Karpas-422 (cell line): ENCODE measurements at regions not wholly inside any gene's neighbourhood (a gene's known extent, or its start where the extent isn't known, plus 50 kb on each side); places are given as distances from the start of the nearest gene placed in this dataset.
"Not testable (repeated sequence)": the region's sequence is repeated elsewhere in the genome, so short reads cannot be mapped to it uniquely, and the experiment has no call there.

Experiments
- DNase-seq: peaks from one replicate; pipeline ENCODE4 v3.0.0-alpha.2; 2015
- H2AFZ ChIP-seq: fragments of 200-600 bp; sonication (generic); 2 replicates; pipeline ENCODE4 v1.6.1; 2014; ENCODE audit warnings: antibody characterized with exemption, low read length, mixed read lengths
- H3K27ac ChIP-seq: fragments of 200-600 bp; sonication (generic); 2 replicates; pipeline ENCODE4 v1.5.1; 2014; ENCODE audit warnings: mild to moderate bottlenecking, low read length, moderate library complexity
- H3K27me3 ChIP-seq: fragments of 200-600 bp; sonication (generic); 2 replicates; pipeline ENCODE4 v1.6.1; 2014; ENCODE audit warnings: low read length, mixed read lengths
- H3K36me3 ChIP-seq: fragments of 200-600 bp; sonication (generic); 2 replicates; pipeline ENCODE4 v1.6.1; 2014; ENCODE audit warnings: low read length, mixed read lengths; ENCODE audit not compliant: insufficient read depth
- H3K4me1 ChIP-seq: fragments of 200-600 bp; sonication (generic); 2 replicates; pipeline ENCODE4 v1.6.1; 2014; ENCODE audit warnings: mild to moderate bottlenecking, low read length, mixed read lengths
- H3K4me2 ChIP-seq: fragments of 200-600 bp; sonication (generic); 2 replicates; pipeline ENCODE4 v1.6.1; 2014; ENCODE audit warnings: low read length, low read depth, mild to moderate bottlenecking; ENCODE audit not compliant: poor library complexity, severe bottlenecking
- H3K4me3 ChIP-seq: fragments of 200-600 bp; sonication (generic); 2 replicates; pipeline ENCODE4 v1.5.1; 2014; ENCODE audit warnings: mild to moderate bottlenecking, antibody characterized with exemption, low read length, mixed read lengths
- H3K79me2 ChIP-seq: fragments of 200-600 bp; sonication (generic); 2 replicates; pipeline ENCODE4 v1.6.1; 2014; ENCODE audit warnings: mild to moderate bottlenecking, low read length, mixed read lengths
- H3K9ac ChIP-seq: fragments of 200-600 bp; sonication (generic); 2 replicates; pipeline ENCODE4 v1.6.0; 2014; ENCODE audit warnings: low read length
- H3K9me2 ChIP-seq: fragments of 200-600 bp; sonication (generic), shearing (Covaris generic); replicated peaks from 2 replicates; pipeline ENCODE4 v1.6.0; 2014; ENCODE audit warnings: mild to moderate bottlenecking, low read length, moderate library complexity; ENCODE audit not compliant: insufficient read depth
- H3K9me3 ChIP-seq: fragments of 300-700, 200-600 bp; sonication (generic); 2 replicates; pipeline ENCODE4 v1.6.1; 2014; ENCODE audit warnings: low read length, mixed read lengths
- H4K20me1 ChIP-seq: fragments of 200-600 bp; sonication (generic); 2 replicates; pipeline ENCODE4 v1.6.1; 2014; ENCODE audit warnings: mild to moderate bottlenecking, antibody characterized with exemption, low read length, low read depth; ENCODE audit not compliant: insufficient read depth

DNA sequence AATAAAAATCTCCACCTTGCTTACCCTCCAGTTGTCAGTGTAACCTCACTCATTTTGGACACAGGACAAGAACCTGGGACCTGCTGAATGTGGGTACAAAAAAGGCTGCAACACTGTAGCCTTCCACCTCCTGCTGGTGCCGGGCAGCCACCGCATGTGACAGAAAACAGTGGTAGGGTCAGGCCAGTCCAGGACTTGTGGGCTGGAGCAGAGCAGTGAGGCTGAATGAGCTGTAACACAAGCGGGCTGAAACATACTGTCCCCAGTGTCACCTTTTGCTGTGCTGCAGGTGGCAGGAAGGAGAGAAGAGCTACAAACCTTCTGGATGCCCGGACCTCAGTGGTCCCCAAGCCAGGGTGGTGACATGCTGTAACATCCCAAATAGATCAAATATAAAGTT is 465.4 kb upstream of the FOXG1 start:
- H3K4me3 ChIP-seq: no peak overlapping the region
- H3K4me2 ChIP-seq: no peak overlapping the region
- H3K9me2 ChIP-seq: no peaks in the 10 kb centered on the region
- no peaks in the 10 kb centered on the region for H3K79me2 ChIP-seq
- H2AFZ ChIP-seq: no peak overlapping the region
- DNase-seq: no peak
- no peak overlapping the region for H3K27ac ChIP-seq
- H3K9ac ChIP-seq: no peak overlapping the region
- H3K4me1 ChIP-seq: no peaks in the 10 kb centered on the region
- H3K27me3 ChIP-seq: no peaks in the 10 kb centered on the region
- no peaks in the 10 kb centered on the region for H3K36me3 ChIP-seq
- no peaks in the 10 kb centered on the region for H4K20me1 ChIP-seq
- H3K9me3 ChIP-seq: peaks cover 72% of the 10 kb centered on the region

DNA sequence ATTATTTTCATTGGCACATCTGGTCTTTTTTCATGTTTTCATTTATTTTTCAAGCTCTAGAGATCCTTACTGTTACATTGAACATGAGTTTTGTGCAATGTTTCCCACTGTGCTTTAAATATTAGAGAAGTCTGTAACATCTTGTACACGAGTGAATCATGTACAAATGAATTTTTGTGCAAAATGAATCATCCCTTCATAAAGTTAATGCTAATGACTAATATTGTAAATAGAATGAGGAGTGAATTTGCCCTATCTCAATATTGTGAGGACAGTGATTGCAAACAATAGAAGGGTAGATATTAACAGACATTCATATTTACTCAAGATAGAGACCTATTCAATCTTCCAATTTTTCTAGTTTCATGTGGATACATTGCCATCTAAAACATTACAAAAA is 463.3 kb upstream of the FOXG1 start:
- Histone ChIP-seq H3K9me3 (peaks cover 60% of the 10 kb centered on the region), H2AFZ (no peak overlapping the region), H3K4me3 (no peak overlapping the region), H3K4me2 (no peak overlapping the region), H3K9me2 (no peaks in the 10 kb centered on the region), H3K27me3 (no peaks in the 10 kb centered on the region), H3K4me1 (no peaks in the 10 kb centered on the region), H4K20me1 (no peaks in the 10 kb centered on the region), H3K79me2 (no peaks in the 10 kb centered on the region), H3K36me3 (no peaks in the 10 kb centered on the region), H3K9ac (no peak overlapping the region), H3K27ac (no peak overlapping the region)
- no peak for DNase-seq

DNA sequence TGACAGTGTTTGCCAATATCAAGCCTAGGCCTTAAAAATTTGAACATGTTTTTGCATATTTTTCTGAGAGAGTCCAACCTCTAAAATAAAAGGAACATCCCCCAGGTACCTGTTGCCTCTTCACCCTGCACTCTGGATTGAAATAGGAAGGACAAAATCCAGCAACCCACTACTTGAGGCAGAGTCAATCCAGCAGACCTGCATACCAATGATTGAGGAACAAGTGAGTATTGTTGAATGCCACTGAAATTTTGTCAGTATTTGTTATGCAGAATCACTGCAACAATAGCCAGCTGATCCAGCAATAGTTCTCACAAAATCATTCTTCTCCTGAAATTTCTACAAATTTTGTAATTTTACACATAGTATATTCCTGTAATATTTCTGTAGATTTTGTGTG is 460.6 kb upstream of the FOXG1 start:
- no peak for DNase-seq
- Histone ChIP-seq H3K9me3 (peaks cover 56% of the 10 kb centered on the region), H2AFZ (no peak overlapping the region), H3K9ac (no peak overlapping the region), H3K27ac (no peak overlapping the region), H3K36me3 (no peaks in the 10 kb centered on the region), H3K4me3 (no peak overlapping the region), H3K79me2 (no peaks in the 10 kb centered on the region), H3K4me2 (no peak overlapping the region), H3K27me3 (no peaks in the 10 kb centered on the region), H4K20me1 (no peaks in the 10 kb centered on the region), H3K4me1 (no peaks in the 10 kb centered on the region), H3K9me2 (no peaks in the 10 kb centered on the region)

DNA sequence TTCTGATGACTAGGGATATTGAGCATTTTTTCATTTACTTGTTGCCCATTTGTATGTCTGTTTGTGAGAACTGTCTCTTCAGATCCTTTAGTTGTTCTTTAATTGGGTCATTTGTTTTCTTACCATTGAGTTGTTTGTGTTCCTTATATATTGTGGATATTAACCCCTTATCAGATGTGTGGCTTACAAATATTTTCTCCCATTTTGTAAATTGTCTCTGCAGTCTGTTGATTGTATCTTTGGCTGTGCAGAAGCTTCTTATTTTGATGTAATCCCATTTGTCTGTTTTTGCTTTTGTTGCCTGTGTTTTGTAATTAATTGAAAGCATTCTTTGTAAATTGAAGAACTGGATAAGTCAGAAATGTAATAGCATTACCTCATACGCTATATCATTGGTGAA is 459.1 kb upstream of the FOXG1 start:
- H3K9me3 ChIP-seq: peaks cover 57% of the 10 kb centered on the region

DNA sequence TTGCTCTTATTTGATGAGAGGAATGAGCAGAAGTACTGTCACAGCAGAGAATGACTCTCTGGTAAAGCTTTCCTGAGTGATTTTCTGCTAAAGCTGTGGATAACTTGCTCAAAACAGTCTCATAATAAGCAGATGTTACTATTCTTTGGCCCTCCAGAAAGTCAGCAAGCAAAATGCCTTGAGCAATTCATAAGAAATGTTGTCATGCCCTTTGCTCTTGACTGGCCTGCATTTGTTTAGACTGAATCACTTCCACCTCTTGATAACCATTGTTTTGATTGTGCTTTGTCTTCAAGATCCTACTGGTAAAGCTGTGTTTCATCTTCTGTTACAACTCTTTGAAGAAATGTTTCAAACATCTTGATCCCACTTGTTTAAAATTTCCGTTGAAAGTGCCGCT is 457.9 kb upstream of the FOXG1 start:
- no peak overlapping the region for H2AFZ ChIP-seq
- DNase-seq: no peak
- H3K9me3 ChIP-seq: peaks cover 49% of the 10 kb centered on the region
- H3K9ac ChIP-seq: no peak overlapping the region
- no peaks in the 10 kb centered on the region for H4K20me1 ChIP-seq
- no peaks in the 10 kb centered on the region for H3K4me1 ChIP-seq
- H3K4me3 ChIP-seq: no peak overlapping the region
- no peak overlapping the region for H3K27ac ChIP-seq
- H3K4me2 ChIP-seq: no peak overlapping the region
- no peaks in the 10 kb centered on the region for H3K9me2 ChIP-seq
- no peaks in the 10 kb centered on the region for H3K36me3 ChIP-seq
- no peaks in the 10 kb centered on the region for H3K79me2 ChIP-seq
- H3K27me3 ChIP-seq: no peaks in the 10 kb centered on the region

More for the DNA sequence above, 459.1 kb upstream of the FOXG1 start:
- no peak for DNase-seq
- no peaks in the 10 kb centered on the region for H3K4me1 ChIP-seq
- no peaks in the 10 kb centered on the region for H3K9me2 ChIP-seq
- no peak overlapping the region for H3K4me2 ChIP-seq
- H2AFZ ChIP-seq: no peak overlapping the region
- no peaks in the 10 kb centered on the region for H3K27me3 ChIP-seq
- H4K20me1 ChIP-seq: no peaks in the 10 kb centered on the region
- no peak overlapping the region for H3K27ac ChIP-seq
- no peaks in the 10 kb centered on the region for H3K79me2 ChIP-seq
- no peak overlapping the region for H3K9ac ChIP-seq
- H3K36me3 ChIP-seq: no peaks in the 10 kb centered on the region
- no peak overlapping the region for H3K4me3 ChIP-seq

DNA sequence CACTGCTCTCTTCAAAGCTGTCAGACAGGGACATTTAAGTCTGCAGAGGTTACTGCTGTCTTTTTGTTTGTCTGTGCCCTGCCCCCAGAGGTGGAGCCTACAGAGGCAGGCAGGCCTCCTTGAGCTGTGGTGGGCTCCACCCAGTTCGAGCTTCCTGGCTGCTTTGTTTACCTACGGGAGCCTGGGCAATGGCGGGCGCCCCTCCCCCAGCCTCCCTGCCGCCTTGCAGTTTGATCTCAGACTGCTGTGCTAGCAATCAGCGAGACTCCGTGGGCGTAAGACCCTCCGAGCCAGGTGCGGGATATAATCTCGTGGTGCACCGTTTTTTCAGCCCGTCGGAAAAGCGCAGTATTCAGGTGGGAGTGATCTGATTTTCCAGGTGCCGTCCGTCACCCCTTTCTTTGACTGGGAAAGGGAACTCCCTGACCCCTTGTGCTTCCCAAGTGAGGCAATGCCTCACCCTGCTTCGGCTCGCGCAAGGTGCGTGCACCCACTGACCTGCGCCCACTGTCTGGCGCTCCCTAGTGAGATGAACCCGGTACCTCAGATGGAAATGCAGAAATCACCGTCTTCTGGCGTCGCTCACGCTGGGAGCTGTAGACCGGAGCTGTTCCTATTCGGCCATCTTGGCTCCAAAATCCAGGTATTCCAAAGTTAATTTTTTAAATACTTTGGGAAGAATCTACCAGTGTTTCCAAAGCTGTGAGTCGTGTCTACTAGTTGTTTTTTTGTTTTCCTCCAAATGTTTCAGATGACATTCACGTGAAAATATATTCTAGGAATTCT is 448.5 kb upstream of the FOXG1 start:
- not testable (repeated sequence) for H3K4me3 ChIP-seq, DNase-seq, H3K4me2 ChIP-seq, H3K9ac ChIP-seq, H3K27me3 ChIP-seq, H3K4me1 ChIP-seq, H3K36me3 ChIP-seq, H3K79me2 ChIP-seq, H2AFZ ChIP-seq, H3K27ac ChIP-seq, H4K20me1 ChIP-seq, H3K9me2 ChIP-seq
- peaks cover 36% of the 10 kb centered on the region for H3K9me3 ChIP-seq

DNA sequence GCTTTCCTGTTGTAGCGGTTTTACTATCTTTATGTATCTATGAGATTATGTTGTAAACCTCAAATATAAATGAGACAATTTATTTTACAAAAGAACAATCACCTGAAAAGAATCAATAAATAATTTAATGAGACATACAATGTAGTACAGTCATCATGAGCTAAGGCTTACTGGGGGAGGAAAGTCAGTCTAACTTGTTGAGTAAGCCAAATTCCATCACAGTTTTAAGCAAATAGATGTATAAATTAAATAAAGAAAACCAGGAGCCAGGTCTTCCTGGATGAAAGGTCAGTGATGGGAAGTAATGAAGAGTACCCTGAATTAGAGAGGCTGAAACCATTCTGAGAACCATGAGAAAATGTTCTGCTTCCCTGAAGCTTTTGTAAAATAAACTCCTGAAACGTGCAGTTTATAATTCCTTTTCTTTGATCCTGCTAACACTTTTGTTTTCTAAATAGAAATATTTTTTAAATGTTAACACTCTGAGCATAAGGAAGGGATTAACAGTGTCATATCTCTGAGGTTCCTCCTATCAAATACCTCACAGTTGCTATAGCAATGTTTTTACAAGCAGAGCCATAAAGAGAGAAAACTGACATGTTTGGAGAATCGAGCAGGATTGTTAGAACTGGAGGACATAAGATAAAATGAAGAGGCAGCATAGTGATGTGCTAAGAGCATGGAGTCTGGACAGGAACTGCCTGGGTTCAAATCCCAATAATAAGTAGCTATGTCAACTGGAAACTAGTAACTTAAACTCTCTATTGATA is 444.9 kb upstream of the FOXG1 start:
- no peak overlapping the region for H3K4me2 ChIP-seq
- H2AFZ ChIP-seq: no peak overlapping the region
- peaks cover 63% of the 10 kb centered on the region for H3K9me3 ChIP-seq
- no peak overlapping the region for H3K4me3 ChIP-seq
- no peaks in the 10 kb centered on the region for H3K27me3 ChIP-seq
- no peak overlapping the region for H3K9ac ChIP-seq
- H3K9me2 ChIP-seq: no peaks in the 10 kb centered on the region
- no peak for DNase-seq
- no peaks in the 10 kb centered on the region for H3K36me3 ChIP-seq
- H3K27ac ChIP-seq: no peak overlapping the region
- H4K20me1 ChIP-seq: no peaks in the 10 kb centered on the region
- no peaks in the 10 kb centered on the region for H3K4me1 ChIP-seq
- no peaks in the 10 kb centered on the region for H3K79me2 ChIP-seq

DNA sequence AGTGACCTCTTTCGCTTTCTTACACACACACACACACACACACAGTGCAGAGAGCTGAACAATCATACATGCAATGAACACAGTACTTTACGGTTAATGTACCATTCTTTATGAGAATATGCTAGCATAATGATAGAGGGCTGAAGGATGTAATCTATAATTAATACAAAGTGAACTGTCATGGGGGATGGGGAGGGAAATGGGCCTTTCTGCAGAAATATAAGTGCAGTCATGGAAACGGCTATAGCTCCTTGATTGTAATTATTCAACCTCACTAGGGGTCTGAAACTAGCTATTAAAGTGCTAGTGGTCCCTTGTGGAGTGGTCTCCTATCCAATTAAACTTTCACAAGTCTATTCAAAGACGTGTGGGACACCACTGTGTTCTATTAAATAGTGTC is 443.2 kb upstream of the FOXG1 start:
- Histone ChIP-seq H3K9ac (no peak overlapping the region), H3K4me3 (no peak overlapping the region), H4K20me1 (no peaks in the 10 kb centered on the region), H3K36me3 (no peaks in the 10 kb centered on the region), H3K27me3 (no peaks in the 10 kb centered on the region), H3K9me3 (peaks cover 77% of the 10 kb centered on the region), H3K4me2 (no peak overlapping the region), H3K4me1 (no peaks in the 10 kb centered on the region), H3K79me2 (no peaks in the 10 kb centered on the region), H2AFZ (no peak overlapping the region), H3K9me2 (no peaks in the 10 kb centered on the region), H3K27ac (no peak overlapping the region)
- no peak for DNase-seq
